ENCODE measurements at regions not wholly inside any gene's neighbourhood (a gene's known extent, or its start where the extent isn't known, plus 50 kb on each side); places are given as distances from the start of the nearest gene placed in this dataset.

- TF ChIP-seq, protein P1, sequence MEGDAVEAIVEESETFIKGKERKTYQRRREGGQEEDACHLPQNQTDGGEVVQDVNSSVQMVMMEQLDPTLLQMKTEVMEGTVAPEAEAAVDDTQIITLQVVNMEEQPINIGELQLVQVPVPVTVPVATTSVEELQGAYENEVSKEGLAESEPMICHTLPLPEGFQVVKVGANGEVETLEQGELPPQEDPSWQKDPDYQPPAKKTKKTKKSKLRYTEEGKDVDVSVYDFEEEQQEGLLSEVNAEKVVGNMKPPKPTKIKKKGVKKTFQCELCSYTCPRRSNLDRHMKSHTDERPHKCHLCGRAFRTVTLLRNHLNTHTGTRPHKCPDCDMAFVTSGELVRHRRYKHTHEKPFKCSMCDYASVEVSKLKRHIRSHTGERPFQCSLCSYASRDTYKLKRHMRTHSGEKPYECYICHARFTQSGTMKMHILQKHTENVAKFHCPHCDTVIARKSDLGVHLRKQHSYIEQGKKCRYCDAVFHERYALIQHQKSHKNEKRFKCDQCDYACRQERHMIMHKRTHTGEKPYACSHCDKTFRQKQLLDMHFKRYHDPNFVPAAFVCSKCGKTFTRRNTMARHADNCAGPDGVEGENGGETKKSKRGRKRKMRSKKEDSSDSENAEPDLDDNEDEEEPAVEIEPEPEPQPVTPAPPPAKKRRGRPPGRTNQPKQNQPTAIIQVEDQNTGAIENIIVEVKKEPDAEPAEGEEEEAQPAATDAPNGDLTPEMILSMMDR (optimal IDR thresholded peaks at IDR 0.05 in 1 of 3, IDR thresholded peaks at IDR 0.05 in 1 of 3, conservative IDR thresholded peaks at IDR 0.05 in 1 of 3; ENCODE audit: extremely low read depth in 1 of 3, insufficient read depth in 2 of 3, low read length in 3 of 3), result no peak
- TF ChIP-seq EZH2 (IDR thresholded peaks at IDR 0.05; ENCODE audit: low read length), result no peak
Measured at GRCh38 chrX:141405853-141406492, 163.7 kb upstream of the SPANXC start.
